Retinal pigment epithelial cell (primary cell): ENCODE measurements at regions not wholly inside any gene's neighbourhood (a gene's known extent, or its start where the extent isn't known, plus 50 kb on each side); places are given as distances from the start of the nearest gene placed in this dataset.
A peak's percentile ranks its signal among the peaks of the same experiment; 100 is the strongest.

Experiments
- DNase-seq: peaks from one replicate; pipeline ENCODE4 v3.0.0-alpha.2; 2010; ENCODE audit warnings: low read depth
- H3K4me3 ChIP-seq: 2 replicates; pipeline ENCODE4 v1.5.1; 2011; ENCODE audit warnings: mild to moderate bottlenecking, low read length, control low read depth, moderate library complexity
- TF ChIP-seq, protein P1 (sequence below): conservative IDR thresholded peaks from 2 replicates; pipeline ENCODE4 v1.5.1; 2011; ENCODE audit warnings: low read depth, low read length, control low read depth, inconsistent platforms

DNA sequence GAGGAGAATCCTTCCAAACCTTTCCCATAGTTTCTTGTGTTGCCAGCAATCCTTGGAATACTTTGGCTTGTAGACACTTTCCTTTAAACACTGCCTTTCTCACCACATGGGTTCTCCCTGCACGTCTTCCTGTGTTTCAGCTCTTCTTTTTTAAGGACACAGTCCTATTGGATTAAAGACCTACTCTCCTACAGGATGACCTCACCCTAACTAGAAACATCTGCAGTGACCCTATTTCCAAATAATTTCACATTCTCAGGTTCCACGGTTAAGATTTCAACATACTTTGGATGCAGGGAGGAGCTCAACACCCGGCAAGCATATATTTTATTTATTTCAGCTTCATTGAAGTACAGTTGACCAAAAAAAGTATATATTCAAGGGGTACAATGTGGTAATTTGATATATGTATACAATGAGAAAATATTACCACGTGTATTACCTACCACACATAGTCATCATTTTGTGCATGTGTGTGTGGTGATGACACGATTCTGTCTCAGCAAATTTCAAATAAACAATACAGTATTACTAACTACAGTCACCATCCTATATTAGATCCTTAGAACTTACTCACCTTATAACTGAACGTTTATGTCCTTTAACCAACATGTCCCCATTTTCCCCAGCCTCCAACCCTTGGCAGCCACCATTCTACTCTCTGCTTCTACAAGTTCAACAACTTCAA lies 745.0 kb downstream of the CBLN2 start:
- DNase-seq: no peak
- TF ChIP-seq, protein P1, sequence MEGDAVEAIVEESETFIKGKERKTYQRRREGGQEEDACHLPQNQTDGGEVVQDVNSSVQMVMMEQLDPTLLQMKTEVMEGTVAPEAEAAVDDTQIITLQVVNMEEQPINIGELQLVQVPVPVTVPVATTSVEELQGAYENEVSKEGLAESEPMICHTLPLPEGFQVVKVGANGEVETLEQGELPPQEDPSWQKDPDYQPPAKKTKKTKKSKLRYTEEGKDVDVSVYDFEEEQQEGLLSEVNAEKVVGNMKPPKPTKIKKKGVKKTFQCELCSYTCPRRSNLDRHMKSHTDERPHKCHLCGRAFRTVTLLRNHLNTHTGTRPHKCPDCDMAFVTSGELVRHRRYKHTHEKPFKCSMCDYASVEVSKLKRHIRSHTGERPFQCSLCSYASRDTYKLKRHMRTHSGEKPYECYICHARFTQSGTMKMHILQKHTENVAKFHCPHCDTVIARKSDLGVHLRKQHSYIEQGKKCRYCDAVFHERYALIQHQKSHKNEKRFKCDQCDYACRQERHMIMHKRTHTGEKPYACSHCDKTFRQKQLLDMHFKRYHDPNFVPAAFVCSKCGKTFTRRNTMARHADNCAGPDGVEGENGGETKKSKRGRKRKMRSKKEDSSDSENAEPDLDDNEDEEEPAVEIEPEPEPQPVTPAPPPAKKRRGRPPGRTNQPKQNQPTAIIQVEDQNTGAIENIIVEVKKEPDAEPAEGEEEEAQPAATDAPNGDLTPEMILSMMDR: no peak
- no peak overlapping the region for H3K4me3 ChIP-seq

DNA sequence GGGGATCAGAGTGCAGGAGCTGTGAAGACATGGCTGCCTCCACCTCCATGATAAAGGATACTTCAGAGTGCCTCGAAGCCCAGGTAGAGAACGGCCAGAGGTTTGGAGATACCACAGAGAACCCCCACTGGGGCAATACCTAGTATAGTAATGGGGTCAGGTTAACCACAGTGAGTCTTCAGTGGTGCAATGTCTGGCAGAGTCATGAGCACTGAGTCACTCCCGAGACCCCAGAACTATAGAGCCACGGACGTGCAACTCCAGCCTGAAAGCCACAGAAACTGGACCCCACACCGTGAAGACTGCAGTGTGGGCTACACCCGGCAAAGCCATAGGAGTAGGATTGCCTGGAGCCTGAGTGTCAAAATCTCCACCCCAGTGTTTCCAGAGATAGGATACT lies 746.6 kb downstream of the CBLN2 start:
- H3K4me3 ChIP-seq: no peak overlapping the region
- no peak for DNase-seq
- TF ChIP-seq, protein P1: no peak

GRCh38 chr18:71784777-71785176 lies 759.4 kb downstream of the CBLN2 start:
- no peak for DNase-seq
- no peak overlapping the region for H3K4me3 ChIP-seq

GRCh38 chr18:71760541-71760940 lies 783.6 kb downstream of the CBLN2 start:
- no peak for DNase-seq
- no peak overlapping the region for H3K4me3 ChIP-seq
- TF ChIP-seq, protein P1: no peak

More at GRCh38 chr18:71784777-71785176, 759.4 kb downstream of the CBLN2 start:
- TF ChIP-seq, protein P1: peak; percentile 38

DNA sequence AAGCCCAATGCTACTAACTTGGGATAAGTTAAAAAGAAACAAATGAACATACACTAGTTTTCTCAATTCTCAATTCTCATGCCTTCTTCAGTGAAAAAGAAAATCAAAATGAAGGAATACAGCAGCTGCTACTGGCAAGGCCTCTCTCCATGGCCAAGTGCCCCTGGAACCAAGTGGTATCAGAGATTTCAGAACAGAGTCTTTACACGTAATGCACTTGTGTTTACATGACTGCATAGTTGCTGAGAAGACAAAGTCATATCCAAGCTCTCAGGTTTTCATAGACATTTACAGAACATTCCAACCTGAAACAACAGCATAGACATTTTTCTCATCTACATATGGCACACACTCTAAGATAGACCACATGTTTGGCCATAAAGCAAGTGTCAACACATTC lies 789.9 kb downstream of the CBLN2 start:
- no peak for DNase-seq
- no peak overlapping the region for H3K4me3 ChIP-seq
- TF ChIP-seq, protein P1: no peak

GRCh38 chr18:71743634-71744033 lies 800.5 kb downstream of the CBLN2 start:
- DNase-seq: no peak
- H3K4me3 ChIP-seq: no peak overlapping the region
- TF ChIP-seq, protein P1: no peak

GRCh38 chr18:71729611-71730010 lies 814.5 kb downstream of the CBLN2 start:
- DNase-seq: no peak
- H3K4me3 ChIP-seq: no peak overlapping the region
- TF ChIP-seq, protein P1: no peak
